Hypothalamus (tissue), 51 donors: ENCODE measurements at regions not wholly inside any gene's neighbourhood (a gene's known extent, or its start where the extent isn't known, plus 50 kb on each side); places are given as distances from the start of the nearest gene placed in this dataset.
"Not testable (repeated sequence)": the region's sequence is repeated elsewhere in the genome, so short reads cannot be mapped to it uniquely, and the experiment has no call there.

Experiments
- DNase-seq, 51 donors: peaks; one replicate each; lab custom pipeline; 2025; lab: John Stamatoyannopoulos, UW

- DNase-seq: not testable (repeated sequence)
Observed at GRCh38 chr14:105600195-105600938, 74.0 kb downstream of the TMEM121 start.

DNA sequence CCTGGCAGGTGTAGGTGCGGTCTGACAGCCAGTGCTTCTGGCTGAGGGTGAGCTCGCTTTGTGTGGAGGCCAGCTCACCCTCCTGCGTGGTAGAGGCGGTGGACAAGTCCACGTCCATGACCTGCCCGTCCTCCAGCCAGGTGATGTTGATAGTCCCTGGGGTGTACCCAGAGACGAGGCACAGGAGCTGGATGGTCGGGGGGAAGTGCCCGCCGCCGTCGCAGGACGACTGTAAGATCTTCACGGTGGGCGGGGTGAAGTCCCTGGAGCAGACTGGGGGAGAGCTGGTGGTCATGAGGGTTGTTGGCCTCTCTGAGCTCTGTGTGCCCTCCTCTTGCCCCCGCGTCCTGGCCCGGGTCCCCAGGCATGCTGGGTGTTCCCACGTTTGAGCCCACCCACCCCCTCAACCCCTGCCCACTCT, 74.6 kb downstream of the TMEM121 start:
- DNase-seq: no peak

GRCh38 chr14:105601360-105602242, 75.2 kb downstream of the TMEM121 start:
- DNase-seq: no peak

DNA sequence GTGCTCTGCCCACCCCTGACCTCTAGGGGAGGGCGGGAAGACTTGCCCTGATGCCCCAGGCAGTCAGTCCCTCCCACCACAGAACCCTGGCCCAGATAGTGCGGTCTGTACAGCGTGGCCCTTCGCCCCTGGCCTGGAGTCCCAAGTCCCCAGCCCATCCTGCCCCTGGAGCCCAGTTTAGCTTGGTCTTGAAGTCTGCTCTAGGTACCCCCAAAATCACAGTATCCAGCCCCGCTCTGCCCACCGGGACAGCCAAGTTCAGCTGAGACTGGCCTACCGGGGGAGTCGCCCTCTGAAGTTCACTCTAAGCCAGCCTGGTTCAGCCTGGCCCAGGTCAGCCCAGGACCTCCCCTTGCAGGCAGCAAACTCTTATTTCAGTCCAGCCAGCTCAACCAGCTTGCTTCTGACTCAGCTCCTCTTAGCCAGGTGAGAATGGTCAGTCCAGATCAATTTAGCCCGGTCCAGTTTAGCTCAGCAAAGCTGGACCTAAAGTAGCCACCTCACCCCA, 75.9 kb downstream of the TMEM121 start:
- DNase-seq: no peak

DNA sequence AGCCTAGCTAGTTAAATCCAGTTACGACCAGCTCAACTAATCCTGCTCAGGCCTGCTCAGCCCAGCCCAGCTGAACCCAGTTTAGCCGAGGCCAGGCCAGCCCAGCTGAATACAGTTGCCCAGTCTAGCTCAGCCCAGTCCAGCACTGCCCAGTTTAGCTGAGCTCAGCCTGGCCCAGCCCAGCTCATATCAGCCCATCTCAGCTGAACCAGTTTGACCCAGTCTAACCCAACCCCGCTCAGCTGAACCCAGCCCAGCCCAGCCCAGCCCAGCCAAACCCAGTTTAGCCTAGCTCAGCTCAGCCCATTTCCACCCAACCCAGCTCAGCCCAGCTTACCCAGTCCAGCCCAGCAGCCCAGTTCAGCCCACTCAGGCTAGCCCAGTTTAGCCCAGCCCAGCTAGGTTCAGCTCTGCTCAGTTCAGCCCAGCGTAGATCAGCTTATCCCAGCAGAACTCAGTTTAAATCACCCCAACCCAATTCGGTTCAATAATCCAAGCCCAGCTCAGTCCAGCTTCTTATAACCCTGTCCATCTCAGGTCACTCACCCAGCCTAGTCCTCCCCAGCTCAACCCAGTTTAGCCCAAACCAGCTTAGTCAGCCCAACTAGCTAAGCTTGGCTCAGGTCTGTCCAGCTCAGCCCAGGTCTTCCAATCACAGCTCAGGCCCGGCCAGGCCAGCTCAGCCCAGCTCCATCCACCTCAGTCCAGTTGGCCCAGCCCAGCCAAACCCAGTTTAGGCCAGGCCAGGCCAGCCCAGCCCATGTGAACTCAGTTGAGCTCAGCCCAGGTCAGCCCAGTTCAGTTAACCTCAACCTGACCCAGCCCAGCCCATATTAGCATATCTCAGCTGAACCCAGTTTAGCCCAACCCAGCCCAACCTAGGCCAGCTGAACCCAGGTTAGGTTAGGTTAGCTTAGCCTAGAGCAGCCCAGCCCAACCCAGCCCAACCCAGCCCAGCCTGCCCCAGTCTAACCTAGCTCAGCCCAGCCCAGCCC, 76.7 kb downstream of the TMEM121 start:
- DNase-seq: no peak

GRCh38 chr14:105604531-105605463, 78.4 kb downstream of the TMEM121 start:
- DNase-seq: not testable (repeated sequence)

DNA sequence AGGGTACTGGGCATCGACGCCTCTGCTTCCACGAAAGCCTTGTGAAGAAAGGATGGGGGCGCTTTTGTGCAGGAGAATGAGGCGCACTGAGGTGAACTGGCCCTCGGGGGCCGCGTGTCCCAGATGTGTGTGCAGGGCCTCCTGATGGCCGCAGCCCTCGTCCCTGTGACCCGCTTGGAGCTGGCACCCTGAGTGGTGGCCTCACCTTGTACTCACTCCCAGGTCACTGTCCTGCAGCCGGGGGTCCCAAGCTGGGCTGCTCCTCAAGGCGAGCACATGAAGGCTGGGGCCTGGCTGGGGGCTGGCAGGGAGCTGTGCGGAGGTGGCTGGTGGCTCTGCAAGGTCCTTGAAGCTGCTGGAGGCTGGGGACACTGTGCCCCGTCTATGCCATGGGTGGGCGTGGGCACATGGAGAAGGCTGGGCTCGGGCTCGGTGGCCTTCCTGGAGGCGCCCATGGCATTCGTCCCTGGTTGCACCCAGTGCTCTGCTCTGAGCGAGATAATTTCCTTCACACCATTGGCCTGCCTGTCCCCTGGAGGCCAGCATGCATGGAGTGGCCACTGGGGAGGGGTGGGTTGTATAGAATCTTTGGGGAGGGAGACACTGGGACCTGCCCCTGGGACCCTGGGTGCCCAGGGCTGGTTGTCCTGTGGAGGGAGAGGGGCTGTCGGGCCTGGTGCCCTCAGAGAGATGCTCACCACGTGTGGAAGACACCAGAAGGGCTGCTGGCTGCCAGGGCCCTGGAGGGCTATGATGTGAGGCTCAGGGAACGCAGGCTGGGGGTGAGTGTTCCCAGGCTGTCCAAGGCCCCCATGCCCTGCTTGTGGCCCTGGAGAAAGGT, 79.3 kb downstream of the TMEM121 start:
- DNase-seq: no peak

- not testable (repeated sequence) for DNase-seq
Observed at GRCh38 chr14:105606305-105606975, 80.1 kb downstream of the TMEM121 start.

DNA sequence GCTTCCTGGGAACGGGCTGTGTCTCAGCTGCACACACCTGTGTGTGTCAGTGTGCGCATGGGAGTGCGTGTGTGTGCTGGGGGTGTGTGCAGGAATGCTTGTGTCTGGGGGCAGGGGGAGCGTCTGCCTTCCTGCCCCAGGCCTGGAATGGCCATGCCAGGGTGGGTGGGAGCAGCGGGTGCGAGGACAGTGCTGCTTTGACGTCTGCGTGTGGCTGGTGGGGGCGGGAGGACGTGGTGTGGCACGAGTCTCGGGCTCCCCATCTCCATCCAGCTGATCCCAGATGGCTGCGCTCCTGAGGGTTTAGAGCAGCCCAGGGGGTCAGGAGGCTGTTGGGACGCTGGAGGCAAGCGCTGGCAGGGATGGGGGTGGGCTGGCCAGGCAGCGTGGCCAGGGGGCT, 80.6 kb downstream of the TMEM121 start:
- not testable (repeated sequence) for DNase-seq

DNA sequence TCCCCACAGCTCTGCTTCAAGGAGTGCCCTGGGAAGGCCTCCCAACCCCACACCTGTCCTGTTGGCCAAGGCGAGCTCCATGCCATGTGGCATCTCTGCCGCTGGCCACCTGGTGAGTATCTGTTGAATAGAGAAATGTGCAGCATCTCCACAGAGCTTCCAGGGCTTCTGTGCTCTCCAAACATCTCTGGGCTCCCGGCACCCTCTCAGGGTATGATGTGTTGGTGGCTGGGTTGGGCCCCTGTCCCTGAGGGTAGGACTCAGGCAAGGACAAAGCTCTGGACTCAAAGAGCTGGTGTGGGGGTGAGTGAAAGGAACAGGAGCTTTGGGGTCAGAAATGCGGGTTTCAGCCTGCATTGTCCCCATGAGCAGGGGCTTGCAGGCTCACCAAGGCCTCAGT, 88.6 kb downstream of the TMEM121 start:
- not testable (repeated sequence) for DNase-seq

DNA sequence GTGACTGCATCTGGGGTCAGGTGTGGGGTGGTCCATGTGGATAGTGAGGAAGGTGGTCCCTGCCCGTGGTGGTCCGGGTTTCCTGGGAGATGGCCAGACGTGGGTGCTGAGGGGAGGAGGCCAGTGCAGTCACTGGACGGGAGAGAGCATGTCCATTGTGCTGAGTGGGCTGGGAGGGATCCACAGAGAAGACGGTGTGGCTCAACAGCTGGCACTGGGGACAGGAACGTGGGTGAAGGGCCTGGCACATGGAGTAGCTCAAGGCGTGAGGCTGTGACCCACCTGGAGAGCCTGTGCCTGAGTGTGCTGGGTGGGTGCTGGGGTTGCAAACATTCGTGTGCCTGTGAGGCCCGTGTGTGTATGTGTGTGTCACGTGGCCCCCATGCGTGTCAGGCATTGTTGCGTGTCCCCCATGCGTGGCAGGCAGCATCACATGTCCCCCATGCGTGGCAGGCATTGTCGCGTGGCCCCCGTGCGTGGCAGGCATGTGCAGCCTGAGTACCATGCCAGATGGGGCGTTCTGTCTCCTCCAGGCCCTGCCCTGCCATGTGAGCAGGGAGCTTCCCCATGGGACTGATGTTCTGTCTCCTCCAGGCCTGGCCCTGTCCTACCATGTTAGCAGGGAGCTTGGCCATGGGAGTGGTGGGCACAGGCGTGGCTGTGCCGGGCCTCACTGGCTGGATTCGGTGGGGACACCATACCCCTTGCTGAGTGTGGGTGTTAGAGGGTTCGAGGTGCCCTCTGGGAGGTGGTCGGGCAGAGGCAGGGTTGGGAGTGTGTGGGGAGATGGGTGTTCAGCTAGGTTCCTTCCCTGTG, 89.8 kb downstream of the TMEM121 start:
- not testable (repeated sequence) for DNase-seq

GRCh38 chr14:105616802-105617192, 90.4 kb downstream of the TMEM121 start:
- DNase-seq: no peak

DNA sequence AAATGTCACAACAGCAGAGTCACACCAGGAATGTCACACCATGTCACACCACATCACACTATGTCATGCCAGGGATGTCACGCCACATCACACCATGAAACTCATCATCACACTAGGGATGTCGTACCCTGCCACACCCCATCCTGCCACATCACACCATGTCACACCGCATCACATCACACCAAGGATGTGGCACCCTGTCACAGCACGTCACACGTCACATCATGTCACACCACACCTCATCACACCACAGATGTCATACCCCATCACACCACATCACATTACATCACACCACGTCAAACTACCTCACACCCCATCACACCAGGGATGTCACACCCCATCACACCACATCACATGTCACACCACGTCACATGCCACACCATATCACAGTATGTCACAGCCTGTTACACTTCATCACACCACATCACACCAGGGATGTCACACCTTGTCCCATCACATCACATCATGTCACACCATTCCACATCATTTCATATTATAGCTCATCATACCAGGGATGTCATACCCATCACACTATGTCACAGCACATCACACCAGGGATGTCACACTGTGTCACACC, 90.9 kb downstream of the TMEM121 start:
- no peak for DNase-seq

DNA sequence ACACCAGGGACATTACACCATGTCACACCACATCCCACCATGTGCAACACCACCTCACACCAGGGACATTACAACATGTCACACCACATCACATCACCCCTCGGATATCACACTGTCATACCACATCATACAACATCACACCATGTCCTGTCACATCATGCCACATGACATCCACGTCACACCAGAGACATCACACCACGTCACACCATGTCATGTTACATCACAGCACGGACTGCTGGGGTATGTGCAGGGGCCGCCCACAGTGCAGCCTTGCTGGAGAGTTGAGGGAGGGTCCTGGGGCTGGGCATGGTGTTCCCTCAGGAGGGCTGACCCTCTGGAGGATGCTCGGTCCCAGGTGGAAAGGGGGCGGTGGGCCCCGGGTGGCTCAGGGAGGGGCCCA, 91.4 kb downstream of the TMEM121 start:
- DNase-seq: not testable (repeated sequence)

DNA sequence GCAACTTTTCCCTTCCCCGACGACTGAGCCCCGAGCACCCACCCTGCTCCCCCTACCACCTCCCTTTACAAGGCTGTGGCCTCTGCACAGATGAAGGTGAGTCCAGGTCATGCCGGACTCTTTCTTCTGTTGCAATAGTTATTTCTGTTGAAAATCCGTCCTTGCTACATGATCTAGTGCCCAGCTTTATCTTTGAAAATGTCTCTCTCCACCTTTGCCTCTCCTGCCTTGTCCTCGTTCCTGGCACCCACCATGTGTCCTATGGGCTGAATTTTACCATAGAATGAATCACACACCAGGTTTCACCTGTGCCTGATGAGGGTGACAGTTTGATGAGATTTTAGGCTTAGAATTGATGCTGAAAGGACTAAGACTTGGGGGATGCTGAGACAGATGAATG, 92.9 kb downstream of the TMEM121 start:
- not testable (repeated sequence) for DNase-seq

DNA sequence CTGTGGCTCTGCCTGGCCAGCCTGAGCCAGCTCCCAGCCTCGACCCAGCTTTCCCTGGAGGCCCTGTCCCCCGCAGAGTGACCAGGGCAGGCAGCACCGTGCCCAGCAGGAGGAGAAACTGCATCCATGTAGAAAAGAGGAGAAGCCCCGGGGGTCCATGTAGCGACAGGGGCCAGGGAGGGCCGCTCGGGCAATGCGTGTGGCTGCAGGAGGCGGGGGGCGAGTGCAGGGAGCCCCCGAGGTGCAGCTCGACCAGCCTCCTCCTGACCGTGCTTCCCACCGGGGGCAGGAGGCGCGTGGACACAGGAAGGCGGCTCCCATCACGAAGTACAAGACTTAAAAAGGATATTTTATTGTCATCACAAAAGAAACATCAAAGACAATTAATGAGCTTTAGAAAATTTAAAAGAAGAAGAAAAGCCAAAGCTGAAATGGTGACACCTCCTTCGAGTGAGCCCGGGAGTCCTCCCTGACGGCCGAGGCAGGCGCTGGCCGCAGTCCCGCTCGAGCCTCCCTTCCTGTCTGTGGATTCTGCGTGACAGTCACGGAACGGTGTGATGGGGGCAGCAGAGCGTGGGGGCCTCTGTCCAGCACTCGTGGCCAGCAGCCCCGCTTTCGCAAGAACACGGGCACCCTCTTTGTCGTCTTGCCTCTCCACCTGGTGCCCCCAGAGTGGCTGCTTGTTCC, 93.9 kb downstream of the TMEM121 start:
- DNase-seq: not testable (repeated sequence)
